ENCODE measurements at regions not wholly inside any gene's neighbourhood (a gene's known extent, or its start where the extent isn't known, plus 50 kb on each side); places are given as distances from the start of the nearest gene placed in this dataset.

DNA sequence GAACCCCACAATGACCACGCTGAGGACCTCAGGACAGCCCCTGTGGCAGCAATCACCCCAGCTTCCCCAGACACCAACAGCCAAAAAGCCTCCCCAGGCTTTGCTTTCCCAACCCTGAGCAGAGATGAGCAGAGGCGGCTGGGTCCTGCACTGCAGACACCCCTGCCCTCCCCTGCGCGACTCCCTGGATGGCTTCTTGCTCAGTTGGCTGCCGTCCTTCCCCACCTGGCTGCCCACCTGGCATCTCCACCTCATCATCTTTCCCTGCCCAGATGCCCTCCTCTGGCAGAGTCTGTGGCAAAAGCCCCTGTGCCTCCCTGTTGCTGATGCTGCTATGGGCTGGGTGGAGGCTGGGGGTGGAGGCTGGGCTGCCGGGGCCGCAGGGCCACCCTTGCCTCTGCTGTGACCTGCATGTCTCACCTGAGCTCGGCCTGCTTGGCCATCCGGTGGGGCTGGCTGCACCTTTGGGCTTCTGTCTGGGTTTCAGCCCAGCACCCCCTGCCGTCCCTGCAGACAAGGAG is 567.7 kb downstream of the TCERG1L start:
- Histone ChIP-seq H3F3A (replicated peaks; ENCODE audit: low read depth) (no peaks in the 10 kb centered on the region), H3K36me3 (ENCODE audit: insufficient read depth) (no peaks in the 10 kb centered on the region), H3K4me3 (no peak overlapping the region), H3K4me2 (no peak overlapping the region), H3K27me3 (ENCODE audit: insufficient read depth) (no peaks in the 10 kb centered on the region), H4K20me1 (replicated peaks; ENCODE audit: insufficient read depth) (no peaks in the 10 kb centered on the region), H3K27ac (ENCODE audit: low read depth) (no peak overlapping the region), H3K79me2 (replicated peaks; ENCODE audit: insufficient read depth) (no peaks in the 10 kb centered on the region), H3K4me1 (ENCODE audit: insufficient read depth) (no peaks in the 10 kb centered on the region), H3K9me2 (ENCODE audit: insufficient read depth) (no peaks in the 10 kb centered on the region), H2AFZ (no peak overlapping the region)
- Mint-ChIP-seq H3K27me3 (ENCODE audit: insufficient read depth, low read depth, poor library complexity) (peaks cover 7% of the 10 kb centered on the region), H3K4me3 (no peak overlapping the region), H3K9me3 (peaks cover 95% of the 10 kb centered on the region), H3K27ac (no peak overlapping the region), H3K36me3 (ENCODE audit: low read depth) (peaks cover 37% of the 10 kb centered on the region; the same call in 2 of the 3 replicates), H3K4me1 (peaks cover 13% of the 10 kb centered on the region)
- no peak for TF ChIP-seq EZH2 (IDR thresholded peaks at IDR 0.05; ENCODE audit: low read depth, unreplicated experiment)
- no peak for TF ChIP-seq ZNF462 (CRISPR knock-in tag; IDR thresholded peaks at IDR 0.05)
- TF ChIP-seq EZH2phosphoT487 (IDR thresholded peaks at IDR 0.05; ENCODE audit: unreplicated experiment), result no peak
- no peak for TF ChIP-seq ZNF114 (CRISPR knock-in tag; IDR thresholded peaks at IDR 0.05)
- DNase-seq (ENCODE audit: low spot score) (no peak), ATAC-seq (no peak)

- Mint-ChIP-seq H3K27me3 (ENCODE audit: insufficient read depth, low read depth, poor library complexity) (peaks cover 7% of the 10 kb centered on the region), H3K36me3 (ENCODE audit: low read depth) (peaks cover 32% of the 10 kb centered on the region), H3K4me1 (peaks cover 13% of the 10 kb centered on the region), H3K27ac (no peak overlapping the region), H3K9me3 (peaks cover 95% of the 10 kb centered on the region), H3K4me3 (no peak overlapping the region)
- Histone ChIP-seq H2AFZ (no peak overlapping the region), H3K4me2 (no peak overlapping the region), H3K79me2 (replicated peaks; ENCODE audit: insufficient read depth) (no peaks in the 10 kb centered on the region), H3K4me3 (no peak overlapping the region), H3K27ac (ENCODE audit: low read depth) (no peak overlapping the region), H3K9me2 (ENCODE audit: insufficient read depth) (no peaks in the 10 kb centered on the region), H3K36me3 (ENCODE audit: insufficient read depth) (no peaks in the 10 kb centered on the region), H3K4me1 (ENCODE audit: insufficient read depth) (no peaks in the 10 kb centered on the region), H3K27me3 (ENCODE audit: insufficient read depth) (no peaks in the 10 kb centered on the region), H4K20me1 (replicated peaks; ENCODE audit: insufficient read depth) (no peaks in the 10 kb centered on the region), H3F3A (replicated peaks; ENCODE audit: low read depth) (no peaks in the 10 kb centered on the region)
- ATAC-seq (no peak), DNase-seq (ENCODE audit: low spot score) (peak; percentile 15)
- no peak for TF ChIP-seq ZNF331 (CRISPR knock-in tag; IDR thresholded peaks at IDR 0.05; ENCODE audit: low read depth)
- TF ChIP-seq EZH2 (IDR thresholded peaks at IDR 0.05; ENCODE audit: low read depth, unreplicated experiment), result no peak
- TF ChIP-seq ZNF462 (CRISPR knock-in tag; IDR thresholded peaks at IDR 0.05), result no peak
Measured at GRCh38 chr10:130744631-130745030, 566.9 kb downstream of the TCERG1L start.

All from GM23338 (cell line).